ENCODE measurements at regions not wholly inside any gene's neighbourhood (a gene's known extent, or its start where the extent isn't known, plus 50 kb on each side); places are given as distances from the start of the nearest gene placed in this dataset.

DNA sequence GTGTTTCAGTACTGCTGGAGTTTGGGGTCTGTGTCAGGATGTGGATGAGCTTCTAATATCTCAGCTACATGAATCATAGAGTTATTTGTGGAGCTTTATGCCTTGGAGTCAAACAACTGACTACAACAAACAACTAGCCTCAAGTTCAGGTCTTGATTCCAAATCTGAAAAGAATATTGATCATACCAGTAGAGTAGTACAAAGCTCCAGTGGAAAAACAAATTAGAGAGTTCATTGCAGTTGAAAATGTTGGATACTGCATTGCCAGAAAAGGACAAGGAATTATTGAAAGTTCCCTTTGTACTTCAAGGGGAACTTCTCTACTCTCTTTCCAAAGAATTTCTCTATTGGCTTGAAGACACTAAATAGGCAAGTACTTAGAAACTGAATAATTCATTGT, 117.6 kb upstream of the CTTNBP2 start:
- H3K4me3 ChIP-seq, result no peak overlapping the region
- intact Hi-C loops (cut with DNase I), result no loop called here
- no peak overlapping the region for H3K27ac ChIP-seq
- no peaks in the 10 kb centered on the region for H3K36me3 ChIP-seq
- ATAC-seq (no peak), DNase-seq (no peak)
- H3K27me3 ChIP-seq, result no peaks in the 10 kb centered on the region
- TF ChIP-seq, protein P1, sequence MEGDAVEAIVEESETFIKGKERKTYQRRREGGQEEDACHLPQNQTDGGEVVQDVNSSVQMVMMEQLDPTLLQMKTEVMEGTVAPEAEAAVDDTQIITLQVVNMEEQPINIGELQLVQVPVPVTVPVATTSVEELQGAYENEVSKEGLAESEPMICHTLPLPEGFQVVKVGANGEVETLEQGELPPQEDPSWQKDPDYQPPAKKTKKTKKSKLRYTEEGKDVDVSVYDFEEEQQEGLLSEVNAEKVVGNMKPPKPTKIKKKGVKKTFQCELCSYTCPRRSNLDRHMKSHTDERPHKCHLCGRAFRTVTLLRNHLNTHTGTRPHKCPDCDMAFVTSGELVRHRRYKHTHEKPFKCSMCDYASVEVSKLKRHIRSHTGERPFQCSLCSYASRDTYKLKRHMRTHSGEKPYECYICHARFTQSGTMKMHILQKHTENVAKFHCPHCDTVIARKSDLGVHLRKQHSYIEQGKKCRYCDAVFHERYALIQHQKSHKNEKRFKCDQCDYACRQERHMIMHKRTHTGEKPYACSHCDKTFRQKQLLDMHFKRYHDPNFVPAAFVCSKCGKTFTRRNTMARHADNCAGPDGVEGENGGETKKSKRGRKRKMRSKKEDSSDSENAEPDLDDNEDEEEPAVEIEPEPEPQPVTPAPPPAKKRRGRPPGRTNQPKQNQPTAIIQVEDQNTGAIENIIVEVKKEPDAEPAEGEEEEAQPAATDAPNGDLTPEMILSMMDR (IDR thresholded peaks at IDR 0.05), result no peak
- H3K9me3 ChIP-seq, result no peaks in the 10 kb centered on the region
- no peaks in the 10 kb centered on the region for H3K4me1 ChIP-seq

DNA sequence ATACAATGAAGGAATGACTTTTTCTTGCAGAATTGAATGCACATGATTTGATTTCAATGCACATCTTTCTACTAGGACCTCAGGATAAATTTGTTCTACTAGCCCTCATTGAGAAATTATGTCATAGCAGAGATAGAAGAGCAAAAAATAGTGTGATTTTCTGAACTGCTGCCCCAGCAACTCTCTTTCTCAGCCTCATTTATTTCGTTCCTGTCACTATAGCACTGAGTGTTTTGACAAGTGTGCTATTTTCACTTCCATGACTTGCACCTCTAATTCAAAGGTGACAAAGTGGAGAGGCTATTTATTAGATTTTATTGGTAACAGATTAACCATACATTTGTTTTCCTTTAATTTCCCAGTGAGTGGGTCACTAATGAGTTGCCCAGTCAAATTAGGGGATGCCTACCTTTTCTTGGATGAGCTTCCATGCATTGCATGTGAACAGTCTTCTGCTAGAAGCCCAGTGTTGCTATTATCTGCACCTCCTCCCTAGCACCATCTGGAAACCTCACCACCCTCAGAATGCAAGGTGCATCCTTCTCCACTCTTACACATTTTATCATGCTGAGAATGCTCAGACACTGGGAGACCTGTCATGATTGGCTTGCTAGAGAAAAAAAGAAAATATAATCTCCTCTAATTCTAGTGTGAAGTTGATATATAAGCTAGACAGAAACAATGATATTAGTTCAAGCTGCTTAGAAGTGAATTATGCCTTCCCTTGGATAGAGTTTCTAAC, 119.6 kb upstream of the CTTNBP2 start:
- ATAC-seq (no peak), DNase-seq (no peak)
- Histone ChIP-seq H3K36me3 (no peaks in the 10 kb centered on the region), H3K4me1 (no peaks in the 10 kb centered on the region), H3K27ac (no peak overlapping the region), H3K27me3 (no peaks in the 10 kb centered on the region), H3K9me3 (no peaks in the 10 kb centered on the region), H3K4me3 (no peak overlapping the region)
- intact Hi-C loops (cut with DNase I), result no loop called here
- TF ChIP-seq, protein P1 (IDR thresholded peaks at IDR 0.05), result no peak

- H3K4me3 ChIP-seq, result no peak overlapping the region
- ATAC-seq (peak; percentile 49), DNase-seq (no peak)
- no peak overlapping the region for H3K27ac ChIP-seq
- H3K27me3 ChIP-seq, result no peaks in the 10 kb centered on the region
- TF ChIP-seq, protein P1 (IDR thresholded peaks at IDR 0.05), result peak; percentile 44
- no peaks in the 10 kb centered on the region for H3K9me3 ChIP-seq
- no peaks in the 10 kb centered on the region for H3K4me1 ChIP-seq
- intact Hi-C loops (cut with DNase I), result no loop called here
- no peaks in the 10 kb centered on the region for H3K36me3 ChIP-seq
These were observed 120.2 kb upstream of the CTTNBP2 start for GRCh38 chr7:117993377-117994003.

DNA sequence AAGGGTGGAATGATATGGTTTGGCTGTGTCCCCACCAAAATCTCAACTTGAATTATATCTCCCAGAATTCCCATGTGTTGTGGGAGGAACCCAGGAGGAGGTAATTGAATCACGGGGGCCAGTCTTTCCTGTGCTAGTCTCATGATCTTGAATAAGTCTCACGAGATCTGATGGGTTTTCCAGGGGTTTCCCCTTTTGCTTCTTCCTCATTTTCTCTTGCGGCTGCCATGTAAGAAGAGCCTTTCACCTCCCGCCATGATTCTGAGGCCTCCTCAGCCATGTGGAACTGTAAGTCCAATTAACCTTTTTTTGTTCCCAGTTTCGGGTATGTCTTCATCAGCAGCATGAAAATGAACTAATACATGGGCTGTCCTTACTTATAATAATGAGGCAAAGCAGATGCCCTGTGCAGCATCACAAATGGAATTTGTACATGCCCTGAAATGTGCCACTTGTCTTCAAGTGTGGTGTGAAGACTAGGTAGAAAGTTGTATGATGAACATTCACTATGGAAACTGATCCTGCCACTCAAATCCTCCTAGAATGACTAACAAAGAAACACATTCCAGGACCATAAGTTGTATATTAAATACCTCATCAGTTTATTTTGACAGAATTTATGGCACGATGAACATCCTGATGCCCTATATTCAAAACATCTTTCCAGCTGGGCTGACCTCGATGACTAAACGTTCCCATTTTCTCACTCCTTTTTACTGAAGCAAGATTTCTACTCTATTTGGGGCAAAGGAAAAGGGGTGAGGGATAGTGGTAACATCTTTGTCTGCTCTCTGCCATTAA, 122.8 kb upstream of the CTTNBP2 start:
- no peaks in the 10 kb centered on the region for H3K36me3 ChIP-seq
- H3K4me3 ChIP-seq, result no peak overlapping the region
- H3K27me3 ChIP-seq, result no peaks in the 10 kb centered on the region
- TF ChIP-seq, protein P1 (IDR thresholded peaks at IDR 0.05), result no peak
- H3K27ac ChIP-seq, result no peak overlapping the region
- intact Hi-C loops (cut with DNase I), result no loop called here
- H3K9me3 ChIP-seq, result no peaks in the 10 kb centered on the region
- no peaks in the 10 kb centered on the region for H3K4me1 ChIP-seq
- ATAC-seq (no peak), DNase-seq (no peak)

DNA sequence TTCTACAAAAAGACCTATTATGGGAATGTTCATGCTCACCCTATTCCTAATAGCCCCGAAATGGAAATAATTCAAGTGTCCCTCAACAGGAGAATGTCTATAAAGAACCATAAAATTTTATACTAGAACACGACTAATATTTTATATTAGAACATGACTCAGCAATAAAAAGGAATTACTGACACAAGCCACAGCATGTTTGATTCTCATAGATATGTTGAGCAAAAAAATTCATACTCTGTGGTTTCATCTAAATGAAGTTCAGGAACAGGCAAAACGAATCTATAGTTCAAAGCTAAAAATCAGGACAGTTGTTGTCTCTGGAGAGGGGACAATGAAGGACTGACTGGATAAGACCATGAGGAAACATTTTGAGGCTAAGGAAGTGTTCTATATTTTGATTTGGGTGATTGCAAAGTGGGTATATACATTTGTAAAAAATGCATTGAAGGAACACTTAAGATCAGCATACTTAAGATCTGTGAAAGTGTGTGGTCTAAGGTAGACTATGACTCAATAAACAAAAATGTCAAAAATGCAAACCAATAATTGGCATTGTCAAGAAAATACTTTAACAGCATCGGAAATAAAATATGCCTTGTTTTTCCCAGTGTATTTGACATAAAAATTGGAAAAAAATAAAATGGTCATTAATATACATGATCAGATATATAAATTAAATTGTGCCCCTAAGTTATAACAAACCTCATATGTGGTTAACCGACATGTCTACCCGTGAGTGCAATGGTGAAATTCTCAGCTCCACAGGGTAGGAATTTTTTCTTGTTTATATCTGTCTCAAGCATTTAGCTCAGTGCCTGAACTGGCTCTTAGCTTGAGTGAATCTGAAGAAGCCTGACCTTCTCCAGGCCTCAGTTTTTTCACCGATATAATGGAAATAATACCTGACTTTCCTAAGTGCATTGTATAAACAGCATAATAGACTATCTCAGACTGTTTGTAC, 124.9 kb upstream of the CTTNBP2 start:
- intact Hi-C loops (cut with DNase I), result no loop called here
- no peaks in the 10 kb centered on the region for H3K27me3 ChIP-seq
- ATAC-seq, result no peak

More for the DNA sequence above, 124.9 kb upstream of the CTTNBP2 start:
- no peak for DNase-seq
- Histone ChIP-seq H3K27ac (no peak overlapping the region), H3K4me3 (no peak overlapping the region), H3K4me1 (no peaks in the 10 kb centered on the region), H3K9me3 (no peaks in the 10 kb centered on the region), H3K36me3 (no peaks in the 10 kb centered on the region)
- TF ChIP-seq, protein P1 (IDR thresholded peaks at IDR 0.05), result no peak
